A673 (cell line): ENCODE measurements at regions not wholly inside any gene's neighbourhood (a gene's known extent, or its start where the extent isn't known, plus 50 kb on each side); places are given as distances from the start of the nearest gene placed in this dataset.

Experiments
- BruUV-seq: library from RNA; stranded (reverse); fragments of 400-500 nt; replicated peaks from 2 replicates; lab custom pipeline; 2021; lab: Mats Ljungman, UMichigan
- CTCF ChIA-PET: fragments of 300-600 bp; sonication (Branson Sonifier 250); formaldehyde crosslinking; loops from one replicate; lab custom pipeline; 2022; ENCODE audit warnings: antibody characterized with exemption; lab: Charles Lee
- POLR2A ChIA-PET: fragments of 300-600 bp; sonication (Branson Sonifier 250); formaldehyde crosslinking; loops from one replicate; lab custom pipeline; 2022; ENCODE audit warnings: antibody characterized with exemption; ENCODE audit not compliant: low non-redundant PET; lab: Charles Lee
- DNase-seq: peaks from one replicate; pipeline ENCODE4 v3.0.0-alpha.2; 2015; ENCODE audit warnings: low spot score
- H3K27ac ChIP-seq: fragments of 200-600 bp; sonication (generic); 2 replicates; pipeline ENCODE4 v1.5.1; 2016; ENCODE audit warnings: mixed run types, low read depth, mild to moderate bottlenecking, mixed read lengths, antibody characterized with exemption, low read length; ENCODE audit not compliant: poor library complexity, severe bottlenecking
- H3K27me3 ChIP-seq: fragments of 200-600 bp; sonication (generic); replicated peaks from 2 replicates; pipeline ENCODE4 v1.6.1; 2017; ENCODE audit warnings: mixed run types, low read depth, mild to moderate bottlenecking, mixed read lengths, antibody characterized with exemption, low read length; ENCODE audit not compliant: insufficient read depth, poor library complexity
- H3K36me3 ChIP-seq: fragments of 200-600 bp; sonication (generic); 2 replicates; pipeline ENCODE4 v1.6.1; 2016; ENCODE audit warnings: mixed run types, mild to moderate bottlenecking, mixed read lengths, antibody characterized with exemption, low read length; ENCODE audit not compliant: insufficient read depth, poor library complexity, severe bottlenecking
- H3K4me1 ChIP-seq: fragments of 200-600 bp; sonication (generic); 2 replicates; pipeline ENCODE4 v1.6.1; 2017; ENCODE audit warnings: mixed run types, mild to moderate bottlenecking, mixed read lengths, antibody characterized with exemption, low read length; ENCODE audit not compliant: insufficient read depth, poor library complexity, severe bottlenecking
- H3K4me3 ChIP-seq: fragments of 200-600 bp; sonication (generic); 2 replicates; pipeline ENCODE4 v1.5.1; 2016; ENCODE audit warnings: low read depth, mixed run types, mild to moderate bottlenecking, mixed read lengths, low read length; ENCODE audit not compliant: poor library complexity, severe bottlenecking
- H3K9me3 ChIP-seq: fragments of 200-600 bp; sonication (generic); 2 replicates; pipeline ENCODE4 v1.6.1; 2016; ENCODE audit warnings: mixed run types, low read depth, mild to moderate bottlenecking, mixed read lengths, antibody characterized with exemption, low read length; ENCODE audit not compliant: poor library complexity, severe bottlenecking
- EZH2 ChIP-seq: fragments of 200-600 bp; sonication (generic); IDR thresholded peaks from 2 replicates; pipeline ENCODE4 v1.6.1; 2017; ENCODE audit warnings: borderline replicate concordance, low read depth, mild to moderate bottlenecking, mixed read lengths, antibody characterized with exemption, low read length; ENCODE audit not compliant: poor library complexity, severe bottlenecking
- intact Hi-C: fragments of 100-400 bp; cut with micrococcal nuclease; formaldehyde crosslinking; loops from one replicate; pipeline ENCODE4 v1.10.0; 2022; ENCODE audit not compliant: unreplicated experiment
- TF ChIP-seq, protein P1 (sequence below): fragments of 300-800, 200-600 bp; sonication (generic); conservative IDR thresholded peaks from 2 replicates; pipeline ENCODE4 v1.5.1; 2017; ENCODE audit warnings: low read depth, mild to moderate bottlenecking, antibody characterized with exemption, low read length, moderate library complexity, mixed read lengths

- H3K4me3 ChIP-seq = no peak overlapping the region
- POLR2A ChIA-PET = no interaction called here
- no peaks in the 10 kb centered on the region for H3K27me3 ChIP-seq
- no peak for DNase-seq
- H3K9me3 ChIP-seq = no peaks in the 10 kb centered on the region
- intact Hi-C loops = no loop called here
- CTCF ChIA-PET = no interaction called here
- H3K36me3 ChIP-seq = no peaks in the 10 kb centered on the region
- no peaks in the 10 kb centered on the region for H3K4me1 ChIP-seq
- no peak overlapping the region for H3K27ac ChIP-seq
- TF ChIP-seq EZH2 = no peak
- TF ChIP-seq, protein P1, sequence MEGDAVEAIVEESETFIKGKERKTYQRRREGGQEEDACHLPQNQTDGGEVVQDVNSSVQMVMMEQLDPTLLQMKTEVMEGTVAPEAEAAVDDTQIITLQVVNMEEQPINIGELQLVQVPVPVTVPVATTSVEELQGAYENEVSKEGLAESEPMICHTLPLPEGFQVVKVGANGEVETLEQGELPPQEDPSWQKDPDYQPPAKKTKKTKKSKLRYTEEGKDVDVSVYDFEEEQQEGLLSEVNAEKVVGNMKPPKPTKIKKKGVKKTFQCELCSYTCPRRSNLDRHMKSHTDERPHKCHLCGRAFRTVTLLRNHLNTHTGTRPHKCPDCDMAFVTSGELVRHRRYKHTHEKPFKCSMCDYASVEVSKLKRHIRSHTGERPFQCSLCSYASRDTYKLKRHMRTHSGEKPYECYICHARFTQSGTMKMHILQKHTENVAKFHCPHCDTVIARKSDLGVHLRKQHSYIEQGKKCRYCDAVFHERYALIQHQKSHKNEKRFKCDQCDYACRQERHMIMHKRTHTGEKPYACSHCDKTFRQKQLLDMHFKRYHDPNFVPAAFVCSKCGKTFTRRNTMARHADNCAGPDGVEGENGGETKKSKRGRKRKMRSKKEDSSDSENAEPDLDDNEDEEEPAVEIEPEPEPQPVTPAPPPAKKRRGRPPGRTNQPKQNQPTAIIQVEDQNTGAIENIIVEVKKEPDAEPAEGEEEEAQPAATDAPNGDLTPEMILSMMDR = no peak
- no TSS peak for BruUV-seq
These were observed 273.8 kb upstream of the ESRRG start for GRCh38 chr1:216997069-216997468.

GRCh38 chr1:216984536-216984935 is 261.3 kb upstream of the ESRRG start:
- CTCF ChIA-PET = no interaction called here
- Histone ChIP-seq H3K4me3 (no peak overlapping the region), H3K9me3 (no peaks in the 10 kb centered on the region), H3K27ac (no peak overlapping the region), H3K36me3 (no peaks in the 10 kb centered on the region), H3K4me1 (no peaks in the 10 kb centered on the region), H3K27me3 (no peaks in the 10 kb centered on the region)
- intact Hi-C loops = no loop called here
- no TSS peak for BruUV-seq
- POLR2A ChIA-PET = no interaction called here
- no peak for DNase-seq
- TF ChIP-seq EZH2 = no peak
- TF ChIP-seq, protein P1 = no peak

DNA sequence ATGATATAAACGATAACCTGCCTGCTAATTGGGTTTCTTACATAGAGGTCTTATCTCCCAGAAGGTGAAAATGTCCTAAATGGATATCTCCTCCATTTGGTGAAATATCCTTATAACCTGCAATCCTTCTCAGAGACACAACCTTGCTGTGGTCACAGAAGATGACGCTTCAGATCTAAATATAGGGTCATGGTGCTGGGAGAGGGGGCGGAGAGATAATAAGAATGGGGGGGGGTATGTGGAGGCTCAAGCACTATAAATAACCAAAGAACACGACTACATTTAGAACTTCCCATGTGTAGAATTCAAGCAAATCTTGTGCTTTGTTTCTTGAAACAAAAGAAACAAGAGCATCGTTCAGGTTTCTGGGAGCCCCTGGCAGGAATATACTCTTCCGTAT is 260.6 kb upstream of the ESRRG start:
- no peaks in the 10 kb centered on the region for H3K4me1 ChIP-seq
- H3K27ac ChIP-seq = no peak overlapping the region
- ChIA-PET POLR2A (no interaction called here), CTCF (no interaction called here)
- TF ChIP-seq, protein P1 = no peak
- TF ChIP-seq EZH2 = no peak
- BruUV-seq = no TSS peak
- H3K9me3 ChIP-seq = no peaks in the 10 kb centered on the region
- intact Hi-C loops = no loop called here
- no peaks in the 10 kb centered on the region for H3K36me3 ChIP-seq
- no peaks in the 10 kb centered on the region for H3K27me3 ChIP-seq
- no peak for DNase-seq
- H3K4me3 ChIP-seq = no peak overlapping the region
